DOHH2 (cell line): ENCODE measurements at regions not wholly inside any gene's neighbourhood (a gene's known extent, or its start where the extent isn't known, plus 50 kb on each side); places are given as distances from the start of the nearest gene placed in this dataset.

Source experiments
- H3F3A ChIP-seq: fragments of 200-600 bp; sonication (generic), shearing (Covaris generic); 2 replicates; pipeline ENCODE4 v1.6.0; 2016; ENCODE audit warnings: antibody characterized with exemption, mild to moderate bottlenecking; ENCODE audit not compliant: control insufficient read depth, insufficient read depth
- H3K27ac ChIP-seq: fragments of 200-600 bp; sonication (generic); 2 replicates; pipeline ENCODE4 v1.5.1; 2014; ENCODE audit warnings: low read depth, mild to moderate bottlenecking, low read length, moderate library complexity
- H3K27me3 ChIP-seq: fragments of 200-600 bp; sonication (generic); 2 replicates; pipeline ENCODE4 v1.6.1; 2014; ENCODE audit warnings: mild to moderate bottlenecking, low read length, mixed read lengths; ENCODE audit not compliant: control insufficient read depth
- H3K36me3 ChIP-seq: fragments of 200-600 bp; sonication (generic); 2 replicates; pipeline ENCODE4 v1.6.1; 2014; ENCODE audit warnings: mild to moderate bottlenecking, low read length, moderate library complexity, mixed read lengths; ENCODE audit not compliant: control insufficient read depth
- H3K4me1 ChIP-seq: fragments of 200-600 bp; sonication (generic); 2 replicates; pipeline ENCODE4 v1.6.1; 2014; ENCODE audit warnings: mild to moderate bottlenecking, low read length, mixed read lengths; ENCODE audit not compliant: control insufficient read depth
- H3K4me2 ChIP-seq: fragments of 200-600 bp; sonication (generic); 2 replicates; pipeline ENCODE4 v1.6.0; 2014; ENCODE audit warnings: mild to moderate bottlenecking, low read length, moderate library complexity
- H3K4me3 ChIP-seq: fragments of 200-600 bp; sonication (generic); 2 replicates; pipeline ENCODE4 v1.5.1; 2014; ENCODE audit warnings: mild to moderate bottlenecking, low read length, mixed read lengths
- H3K79me2 ChIP-seq: fragments of 200-600 bp; sonication (generic); 2 replicates; pipeline ENCODE4 v1.6.1; 2014; ENCODE audit warnings: mild to moderate bottlenecking, low read length, mixed read lengths; ENCODE audit not compliant: control insufficient read depth
- H3K9me2 ChIP-seq: fragments of 200-600 bp; sonication (generic); replicated peaks from 2 replicates; pipeline ENCODE4 v1.6.1; 2014; ENCODE audit warnings: mild to moderate bottlenecking, low read length, mixed read lengths; ENCODE audit not compliant: control insufficient read depth
- H3K9me3 ChIP-seq: fragments of 200-600 bp; sonication (generic); 2 replicates; pipeline ENCODE4 v1.6.1; 2014; ENCODE audit warnings: antibody characterized with exemption, low read length, mixed read lengths; ENCODE audit not compliant: control insufficient read depth, insufficient read depth
- H4K20me1 ChIP-seq: fragments of 200-600 bp; sonication (generic); 2 replicates; pipeline ENCODE4 v1.6.0; 2014; ENCODE audit warnings: low read depth, mild to moderate bottlenecking, antibody characterized with exemption, low read length, moderate library complexity; ENCODE audit not compliant: control insufficient read depth, insufficient read depth
- CTCF ChIP-seq: fragments of 200-600 bp; sonication (generic); IDR thresholded peaks from one replicate; pipeline ENCODE4 v1.5.1; 2014; ENCODE audit warnings: antibody characterized with exemption, mild to moderate bottlenecking, low read depth, low read length; ENCODE audit not compliant: poor library complexity, severe bottlenecking
- EZH2phosphoT487 ChIP-seq: fragments of 200-600 bp; sonication (generic); IDR thresholded peaks from 2 replicates; pipeline ENCODE4 v1.6.1; 2017; ENCODE audit warnings: borderline replicate concordance, mild to moderate bottlenecking, antibody characterized with exemption, low read length, moderate library complexity, mixed read lengths

GRCh38 chr11:70885281-70886231 lies 366.8 kb downstream of the SHANK2 start:
- no peaks in the 10 kb centered on the region for H3K27me3 ChIP-seq
- no peaks in the 10 kb centered on the region for H3K36me3 ChIP-seq
- H3K27ac ChIP-seq, result no peak overlapping the region
- H3K4me2 ChIP-seq, result no peak overlapping the region
- no peak overlapping the region for H3K4me3 ChIP-seq
- no peaks in the 10 kb centered on the region for H3K4me1 ChIP-seq
- H4K20me1 ChIP-seq, result no peaks in the 10 kb centered on the region
- H3K9me3 ChIP-seq, result no peaks in the 10 kb centered on the region
- no peaks in the 10 kb centered on the region for H3K9me2 ChIP-seq
- H3K79me2 ChIP-seq, result no peaks in the 10 kb centered on the region
- TF ChIP-seq CTCF (no peak), EZH2phosphoT487 (no peak)
- no peaks in the 10 kb centered on the region for H3F3A ChIP-seq

DNA sequence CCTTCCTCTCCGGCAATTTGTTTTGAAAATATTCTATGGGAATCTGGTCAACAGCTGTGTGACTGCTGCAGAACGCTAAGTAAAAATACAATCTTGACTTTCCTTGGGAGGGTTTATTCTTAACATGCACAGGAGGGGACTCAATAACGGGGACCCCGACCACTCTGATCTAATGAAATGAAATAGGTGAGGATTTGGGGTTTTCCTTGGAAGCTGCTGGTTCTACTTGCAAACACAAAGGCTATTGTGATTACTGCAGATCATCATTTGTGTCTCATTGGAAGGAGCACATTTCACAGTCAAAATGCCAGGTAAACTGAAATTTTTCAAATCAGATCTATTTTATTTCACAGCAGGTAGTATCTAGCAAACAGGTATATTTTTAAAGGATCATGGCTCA lies 366.1 kb downstream of the SHANK2 start:
- Histone ChIP-seq H3K79me2 (no peaks in the 10 kb centered on the region), H3K9me3 (no peaks in the 10 kb centered on the region), H3F3A (no peaks in the 10 kb centered on the region), H3K4me2 (no peak overlapping the region), H3K36me3 (no peaks in the 10 kb centered on the region), H3K9me2 (no peaks in the 10 kb centered on the region), H3K4me1 (no peaks in the 10 kb centered on the region), H3K27ac (no peak overlapping the region), H3K4me3 (no peak overlapping the region), H4K20me1 (no peaks in the 10 kb centered on the region), H3K27me3 (no peaks in the 10 kb centered on the region)
- TF ChIP-seq CTCF (no peak), EZH2phosphoT487 (no peak)

- Histone ChIP-seq H3K27ac (no peak overlapping the region), H3K4me1 (no peaks in the 10 kb centered on the region), H3K27me3 (no peaks in the 10 kb centered on the region), H4K20me1 (no peaks in the 10 kb centered on the region), H3K79me2 (no peaks in the 10 kb centered on the region), H3F3A (no peaks in the 10 kb centered on the region), H3K4me3 (no peak overlapping the region), H3K36me3 (no peaks in the 10 kb centered on the region), H3K9me2 (no peaks in the 10 kb centered on the region), H3K4me2 (no peak overlapping the region), H3K9me3 (no peaks in the 10 kb centered on the region)
- TF ChIP-seq CTCF, result no peak
- no peak for TF ChIP-seq EZH2phosphoT487
These were observed 365.5 kb downstream of the SHANK2 start for GRCh38 chr11:70886676-70887541.
